RWPE1 (cell line): ENCODE measurements at regions not wholly inside any gene's neighbourhood (a gene's known extent, or its start where the extent isn't known, plus 50 kb on each side); places are given as distances from the start of the nearest gene placed in this dataset.

ENCODE experiments used
- CTCF ChIA-PET: fragments of 350-600 bp; sonication (Branson Sonifier 250); formaldehyde crosslinking; extraction: SDS; loops from one replicate; lab custom pipeline; 2021; lab: Yijun Ruan, JAX
- POLR2A ChIA-PET: fragments of 400-600 bp; formaldehyde crosslinking; extraction: SDS; loops from one replicate; lab custom pipeline; 2020; ENCODE audit warnings: antibody characterized with exemption; ENCODE audit not compliant: low non-redundant PET; lab: Yijun Ruan, JAX
- DNase-seq: peaks from one replicate; pipeline ENCODE4 v3.0.0; 2012; ENCODE audit warnings: low spot score
- H3K27ac ChIP-seq: fragments of 450-650 bp; 2 replicates; pipeline ENCODE4 v1.5.1; 2017
- CTCF ChIP-seq: fragments of 450-650 bp; conservative IDR thresholded peaks from 2 replicates; pipeline ENCODE4 v1.5.1; 2017; ENCODE audit warnings: low read depth, mild to moderate bottlenecking

- H3K27ac ChIP-seq, result no peak overlapping the region
- DNase-seq, result no peak
- ChIA-PET CTCF (no interaction called here), POLR2A (no interaction called here)
- no peak for TF ChIP-seq CTCF
These were observed 1256.2 kb downstream of the CNTNAP5 start for GRCh38 chr2:125281242-125281641.

GRCh38 chr2:125296742-125297141, 1271.7 kb downstream of the CNTNAP5 start:
- POLR2A ChIA-PET, result no interaction called here
- TF ChIP-seq CTCF, result no peak
- CTCF ChIA-PET, result no interaction called here
- DNase-seq, result no peak
- no peak overlapping the region for H3K27ac ChIP-seq

GRCh38 chr2:125310657-125311364, 1285.7 kb downstream of the CNTNAP5 start:
- no peak for TF ChIP-seq CTCF
- no peak overlapping the region for H3K27ac ChIP-seq
- ChIA-PET CTCF (no interaction called here), POLR2A (no interaction called here)
- no peak for DNase-seq

- no peak for TF ChIP-seq CTCF
- DNase-seq, result no peak
- ChIA-PET POLR2A (no interaction called here), CTCF (no interaction called here)
- no peak overlapping the region for H3K27ac ChIP-seq
These were observed 1287.3 kb downstream of the CNTNAP5 start for GRCh38 chr2:125312342-125312741.

GRCh38 chr2:125313806-125314205, 1288.7 kb downstream of the CNTNAP5 start:
- no peak for TF ChIP-seq CTCF
- ChIA-PET CTCF (interaction anchor here (0.5 kb wide), 1 partner anchor 398 kb away, joined by 3 read pairs; no protein-coding TSS in a partner anchor), POLR2A (no interaction called here)
- no peak overlapping the region for H3K27ac ChIP-seq
- DNase-seq, result no peak

- POLR2A ChIA-PET, result no interaction called here
- no peak overlapping the region for H3K27ac ChIP-seq
- no peak for DNase-seq
- CTCF ChIA-PET, result no interaction called here
- TF ChIP-seq CTCF, result no peak
These were observed 1293.7 kb downstream of the CNTNAP5 start for GRCh38 chr2:125318740-125319139.
